Tibial nerve (tissue), 4 donors: ENCODE measurements at regions not wholly inside any gene's neighbourhood (a gene's known extent, or its start where the extent isn't known, plus 50 kb on each side); places are given as distances from the start of the nearest gene placed in this dataset.

Experiments
- DNase-seq, 2 donors: peaks; one replicate each; pipeline ENCODE4 v3.0.0-alpha.2; 2019; ENCODE audit warnings: low spot score in 2 of 2
- H3K27ac ChIP-seq, 4 donors: fragments of 200-600 bp; sonication (generic) in 3 of 4; one replicate each; pipeline ENCODE4 v1.5.1; 2017 to 2019; ENCODE audit warnings: mild to moderate bottlenecking in 1 of 4
- H3K27me3 ChIP-seq, 2 donors: fragments of 200-600 bp; sonication (generic) in 1 of 2; one replicate each; pipeline versions ENCODE4 v1.5.1 to v1.6.0; 2017 to 2019
- H3K36me3 ChIP-seq, 3 donors: fragments of 200-600 bp; sonication (generic); one replicate each; pipeline ENCODE4 v1.5.1; 2018 to 2019
- H3K4me1 ChIP-seq, 4 donors: fragments of 200-600 bp; sonication (generic) in 3 of 4; one replicate each; pipeline ENCODE4 v1.5.1; 2017 to 2019
- H3K4me3 ChIP-seq, 4 donors: fragments of 200-600 bp; sonication (generic) in 3 of 4; one replicate each; pipeline ENCODE4 v1.5.1; 2017 to 2019; ENCODE audit warnings: mild to moderate bottlenecking in 1 of 4, moderate library complexity in 1 of 4
- H3K9me3 ChIP-seq, 4 donors: fragments of 200-600 bp; sonication (generic) in 3 of 4; one replicate each; pipeline ENCODE4 v1.5.1; 2017 to 2019
- CTCF ChIP-seq, 5 experiments: fragments of 200-600 bp in 3 of 5; fragments of 450-650 bp in 2 of 5; sonication (generic) in 3 of 5; IDR thresholded peaks; one replicate each; pipeline ENCODE4 v1.5.1; 2016 to 2019; ENCODE audit warnings: antibody characterized with exemption in 5 of 5, mild to moderate bottlenecking in 3 of 5, moderate library complexity in 2 of 5
- EP300 ChIP-seq, 2 donors: sonication (generic); formaldehyde crosslinking; IDR thresholded peaks; one replicate each; pipeline ENCODE4 v1.6.1; 2017; ENCODE audit warnings: antibody characterized with exemption in 2 of 2, mild to moderate bottlenecking in 1 of 2
- POLR2A ChIP-seq, 2 donors: fragments of 450-650 bp; IDR thresholded peaks; one replicate each; pipeline ENCODE4 v1.6.1; 2017; ENCODE audit warnings: antibody characterized with exemption in 2 of 2, mild to moderate bottlenecking in 2 of 2, moderate library complexity in 2 of 2
- WGBS, 2 donors: methylation state at CpG; one replicate each; pipeline ENCODE4 v1.1.5; 2018; 5-methylcytosine and 5-hydroxymethylcytosine counted together

DNA sequence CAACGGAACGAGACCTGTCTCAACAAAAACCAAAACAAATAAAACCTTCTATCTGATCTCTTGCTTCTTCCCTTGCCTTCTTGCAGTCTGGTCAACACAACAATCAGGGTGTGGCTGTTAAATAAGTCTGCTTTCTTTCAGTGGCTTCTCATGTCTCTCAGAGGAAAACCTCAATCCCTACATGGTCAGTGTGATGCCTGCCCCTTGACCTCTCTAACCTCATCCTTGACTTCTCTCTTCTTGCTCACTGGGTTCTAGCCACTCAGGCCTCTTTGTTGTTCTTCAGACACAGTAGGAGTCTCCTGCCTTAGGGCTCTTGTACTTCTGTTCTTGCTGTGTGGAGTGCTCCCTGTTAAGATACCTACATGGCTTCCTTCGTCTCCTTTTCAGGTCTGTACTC, 220.4 kb downstream of the SDHAF3 start:
- 75 to 81% methylated on average over 3 of the region's 3 CpGs for WGBS, 2 donors
- Histone ChIP-seq H3K4me1 (no peaks in the 10 kb centered on the region), H3K27me3 (no peaks in the 10 kb centered on the region), H3K36me3 (no peaks in the 10 kb centered on the region), H3K9me3 (peaks cover 0 to 13% (median 0%) of the 10 kb centered on the region in 4 donors), H3K27ac (no peak overlapping the region), H3K4me3 (no peak overlapping the region)
- no peak for TF ChIP-seq POLR2A (IDR thresholded peaks at IDR 0.05)
- no peak for TF ChIP-seq CTCF (IDR thresholded peaks at IDR 0.05)
- no peak for TF ChIP-seq EP300 (IDR thresholded peaks at IDR 0.05)
- DNase-seq: no peak

GRCh38 chr7:97342512-97342911, 225.0 kb downstream of the SDHAF3 start:
- WGBS, 2 donors: 62 to 72% methylated on average over 3 of the region's 3 CpGs
- H3K4me1 ChIP-seq: no peaks in the 10 kb centered on the region
- no peaks in the 10 kb centered on the region for H3K36me3 ChIP-seq
- H3K27me3 ChIP-seq: no peaks in the 10 kb centered on the region
- H3K4me3 ChIP-seq: no peak overlapping the region
- peaks cover 0 to 4% (median 0%) of the 10 kb centered on the region in 4 donors for H3K9me3 ChIP-seq
- H3K27ac ChIP-seq: no peak overlapping the region
- TF ChIP-seq POLR2A (IDR thresholded peaks at IDR 0.05) (no peak), EP300 (IDR thresholded peaks at IDR 0.05) (no peak), CTCF (IDR thresholded peaks at IDR 0.05) (no peak)
- no peak for DNase-seq

- TF ChIP-seq CTCF (IDR thresholded peaks at IDR 0.05) (no peak), POLR2A (IDR thresholded peaks at IDR 0.05) (no peak), EP300 (IDR thresholded peaks at IDR 0.05) (no peak)
- H3K27ac ChIP-seq: no peak overlapping the region
- DNase-seq: no peak
- H3K4me1 ChIP-seq: no peaks in the 10 kb centered on the region
- peaks cover 0 to 15% (median 3%) of the 10 kb centered on the region in 4 donors for H3K9me3 ChIP-seq
- H3K36me3 ChIP-seq: no peaks in the 10 kb centered on the region
- no peaks in the 10 kb centered on the region for H3K27me3 ChIP-seq
- no peak overlapping the region for H3K4me3 ChIP-seq
- 29 to 39% methylated on average over 2 of the region's 2 CpGs for WGBS, 2 donors
Measured at GRCh38 chr7:97346349-97346748, 228.9 kb downstream of the SDHAF3 start.

DNA sequence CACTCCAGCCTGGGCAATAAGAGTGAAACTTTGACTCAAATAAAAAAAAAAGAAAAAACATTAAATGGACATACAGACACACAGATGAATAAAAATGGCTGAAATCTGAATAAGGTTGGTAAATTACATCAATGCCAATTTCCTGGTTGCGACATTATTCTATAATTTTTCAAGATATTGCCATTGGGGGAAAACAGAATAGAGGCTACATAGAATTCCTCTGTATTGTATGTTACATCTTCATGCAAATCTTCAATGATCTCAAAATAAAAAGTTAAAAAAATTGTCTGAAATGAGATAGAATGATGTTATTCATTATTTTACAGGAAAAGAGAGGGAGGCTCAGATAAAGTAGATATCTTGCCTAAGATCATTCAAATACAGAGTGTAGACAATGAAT, 234.0 kb downstream of the SDHAF3 start:
- no peak overlapping the region for H3K4me3 ChIP-seq
- no peak overlapping the region for H3K27ac ChIP-seq
- H3K27me3 ChIP-seq: no peaks in the 10 kb centered on the region
- TF ChIP-seq POLR2A (IDR thresholded peaks at IDR 0.05): no peak
- no peak for TF ChIP-seq EP300 (IDR thresholded peaks at IDR 0.05)
- no peak for TF ChIP-seq CTCF (IDR thresholded peaks at IDR 0.05)
- 89 to 92% methylated on average over 1 of the region's 1 CpG for WGBS, 2 donors
- no peak for DNase-seq
- no peaks in the 10 kb centered on the region for H3K4me1 ChIP-seq
- no peaks in the 10 kb centered on the region for H3K36me3 ChIP-seq
- H3K9me3 ChIP-seq: peaks cover 0 to 23% (median 3%) of the 10 kb centered on the region in 4 donors

- TF ChIP-seq CTCF (IDR thresholded peaks at IDR 0.05): no peak
- no peak for TF ChIP-seq EP300 (IDR thresholded peaks at IDR 0.05)
- TF ChIP-seq POLR2A (IDR thresholded peaks at IDR 0.05): no peak
- H3K9me3 ChIP-seq: no peaks in the 10 kb centered on the region
- H3K36me3 ChIP-seq: no peaks in the 10 kb centered on the region
- H3K27me3 ChIP-seq: no peaks in the 10 kb centered on the region
- no peak overlapping the region for H3K27ac ChIP-seq
- H3K4me3 ChIP-seq: no peak overlapping the region
- DNase-seq: no peak
- no peaks in the 10 kb centered on the region for H3K4me1 ChIP-seq
Measured at GRCh38 chr7:97357459-97357858, 240.0 kb downstream of the SDHAF3 start.
